Stimulated activated CD8-positive, alpha-beta memory T cell treated with anti-CD3 and anti-CD28 coated beads, Interleukin-15, amount 100 ng/mL, for 1 hour (primary cell): ENCODE measurements at regions not wholly inside any gene's neighbourhood (a gene's known extent, or its start where the extent isn't known, plus 50 kb on each side); places are given as distances from the start of the nearest gene placed in this dataset.
A peak's percentile ranks its signal among the peaks of the same experiment; 100 is the strongest.
"Not testable (repeated sequence)": the region's sequence is repeated elsewhere in the genome, so short reads cannot be mapped to it uniquely, and the experiment has no call there.

Experiments
- DNase-seq: peaks from one replicate; pipeline ENCODE4 v3.0.0-alpha.2; 2020; ENCODE audit warnings: low read depth

- no peak for DNase-seq
These were observed 102.8 kb downstream of the TNFAIP3 start for GRCh38 chr6:137969874-137970273.

- no peak for DNase-seq
These were observed 103.3 kb downstream of the TNFAIP3 start for GRCh38 chr6:137970368-137970767.

GRCh38 chr6:137973201-137973600 lies 106.1 kb downstream of the TNFAIP3 start:
- DNase-seq: no peak

DNA sequence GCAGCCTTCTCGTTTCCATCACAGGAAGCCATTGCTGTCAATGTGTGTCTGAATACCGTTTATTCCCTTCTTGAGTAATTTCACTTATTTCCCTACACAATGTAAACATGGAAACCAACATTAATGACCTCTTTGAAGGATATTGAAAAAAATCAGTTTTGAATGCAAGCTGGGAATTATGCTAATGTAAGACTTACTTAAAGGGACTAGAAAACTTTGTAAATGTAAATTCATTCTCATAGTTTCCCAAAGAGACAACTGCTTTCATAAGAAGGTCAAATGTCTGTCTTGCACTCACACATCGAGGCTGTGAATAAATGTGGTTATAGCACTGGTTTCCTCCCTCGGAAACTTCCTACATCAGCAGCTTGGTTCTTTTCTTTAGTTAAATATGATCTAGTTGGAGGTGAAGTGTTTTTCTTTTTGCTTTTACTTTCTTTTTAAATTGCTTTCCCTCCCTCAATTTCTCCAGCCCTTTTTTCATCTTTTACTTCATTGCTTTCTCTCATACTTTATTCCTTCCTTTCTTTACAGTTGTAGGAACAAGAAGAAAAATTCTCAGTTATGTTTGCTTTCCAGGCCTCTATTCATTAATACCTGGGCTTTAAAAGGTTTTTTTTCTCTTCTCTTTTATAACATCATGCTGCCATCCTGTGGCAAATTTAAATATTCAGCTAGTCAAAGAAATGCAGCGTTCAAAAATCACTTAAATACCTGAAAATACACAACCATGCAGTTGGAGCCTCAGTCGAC lies 108.3 kb downstream of the TNFAIP3 start:
- no peak for DNase-seq

DNA sequence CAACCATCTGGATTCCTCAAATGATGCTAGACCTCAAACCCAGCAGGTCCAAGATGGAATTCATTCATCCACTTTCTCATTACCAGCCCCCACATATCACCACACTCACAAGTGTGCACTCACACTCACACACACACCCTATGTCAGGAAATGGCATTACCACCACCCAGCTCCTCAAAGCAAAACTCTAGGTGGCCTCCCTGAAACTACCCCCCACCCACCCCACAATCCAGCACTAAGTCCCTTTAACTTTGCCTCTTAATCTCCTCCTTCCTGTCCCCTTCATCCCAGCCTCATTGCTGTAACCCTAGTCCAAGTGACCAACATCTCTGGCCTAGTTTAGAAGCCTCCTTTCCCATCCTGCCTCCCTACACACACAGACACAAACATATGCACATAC lies 109.4 kb downstream of the TNFAIP3 start:
- DNase-seq: no peak

GRCh38 chr6:137977206-137977605 lies 110.1 kb downstream of the TNFAIP3 start:
- no peak for DNase-seq

DNA sequence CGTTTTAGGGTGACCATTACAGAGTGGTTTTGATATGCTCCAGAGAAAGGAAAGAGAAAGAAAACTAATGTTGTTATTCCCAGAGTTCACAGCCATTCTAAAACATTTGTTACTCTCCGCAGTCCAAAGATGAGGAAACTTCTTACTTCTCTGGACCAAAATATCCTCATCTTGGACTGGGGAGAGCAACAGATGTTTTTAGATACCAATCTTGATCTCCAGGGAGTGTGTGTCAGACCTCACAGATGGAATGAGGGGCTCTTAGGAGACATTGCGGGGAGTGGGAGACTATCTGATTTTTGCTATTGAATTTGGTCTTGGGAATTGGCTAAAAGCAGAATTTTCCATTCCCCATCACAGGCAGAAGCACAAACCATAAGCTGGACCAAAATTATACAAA lies 110.8 kb downstream of the TNFAIP3 start:
- DNase-seq: no peak

DNA sequence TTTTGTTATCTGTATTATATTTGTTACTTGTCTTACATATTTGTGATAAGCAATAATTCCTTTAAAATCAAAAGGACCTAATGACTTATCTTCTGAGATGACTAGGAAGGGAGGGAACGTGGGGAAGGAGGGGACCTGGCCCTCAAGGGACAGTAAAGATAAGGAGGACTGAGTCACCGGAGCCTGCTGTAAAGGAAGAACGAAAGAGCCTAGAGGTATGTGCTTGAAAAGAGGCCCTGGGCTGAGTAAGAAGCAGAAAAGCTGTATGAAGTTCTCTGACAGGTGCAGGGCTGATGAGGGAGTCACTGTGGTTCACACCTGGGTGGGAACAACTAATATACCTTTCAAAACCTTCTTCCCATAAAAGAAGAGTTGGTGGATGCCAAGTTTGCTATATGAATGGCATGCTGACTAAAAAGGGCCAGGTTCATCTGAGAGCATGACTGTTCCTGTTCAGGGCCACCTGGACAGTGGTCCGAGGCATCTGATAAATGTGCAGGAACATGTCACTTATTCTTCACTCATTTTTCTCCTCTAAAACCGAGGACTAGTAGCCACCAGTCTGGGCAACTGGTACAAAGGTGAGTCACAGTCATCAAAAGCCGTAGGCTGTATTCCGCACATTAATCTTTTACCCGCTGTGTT lies 111.3 kb downstream of the TNFAIP3 start:
- no peak for DNase-seq

DNA sequence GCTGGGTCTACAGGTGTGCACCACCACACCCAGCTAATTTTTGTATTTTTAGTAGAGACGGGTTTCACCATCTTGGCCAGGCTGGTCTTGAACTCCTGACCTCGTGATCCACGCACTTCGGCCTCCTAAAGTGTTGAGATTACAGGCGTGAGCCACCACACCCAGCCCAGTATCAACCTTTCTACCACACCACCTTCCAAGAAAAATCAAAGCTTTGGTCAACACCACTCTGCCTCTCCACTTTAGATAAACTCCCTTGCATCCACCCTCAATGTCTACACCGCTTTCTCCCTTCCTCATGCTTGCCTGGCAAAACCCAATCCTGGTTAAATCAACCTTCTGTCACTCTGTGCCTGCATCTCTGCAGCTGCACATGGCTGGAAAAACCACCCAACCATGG lies 112.2 kb downstream of the TNFAIP3 start:
- not testable (repeated sequence) for DNase-seq

DNA sequence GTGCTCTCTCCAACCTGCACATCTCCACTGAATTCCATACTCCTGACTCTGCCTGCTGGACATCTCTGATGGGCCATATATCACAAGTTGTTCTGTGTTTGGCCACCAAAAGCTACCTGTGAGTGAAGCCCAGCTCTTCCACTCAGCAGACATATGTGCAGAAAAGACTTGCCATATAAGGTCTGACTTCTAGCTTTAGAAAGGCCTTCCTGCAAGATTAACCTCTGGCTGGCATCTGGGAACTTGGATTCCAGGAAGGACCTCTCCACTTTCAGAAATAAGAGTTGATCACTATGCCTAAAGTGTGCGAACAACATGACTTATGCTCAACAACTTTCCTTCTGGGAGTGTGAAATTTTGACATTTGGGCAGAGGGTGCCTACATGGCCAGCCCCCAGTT lies 113.7 kb downstream of the TNFAIP3 start:
- DNase-seq: no peak

DNA sequence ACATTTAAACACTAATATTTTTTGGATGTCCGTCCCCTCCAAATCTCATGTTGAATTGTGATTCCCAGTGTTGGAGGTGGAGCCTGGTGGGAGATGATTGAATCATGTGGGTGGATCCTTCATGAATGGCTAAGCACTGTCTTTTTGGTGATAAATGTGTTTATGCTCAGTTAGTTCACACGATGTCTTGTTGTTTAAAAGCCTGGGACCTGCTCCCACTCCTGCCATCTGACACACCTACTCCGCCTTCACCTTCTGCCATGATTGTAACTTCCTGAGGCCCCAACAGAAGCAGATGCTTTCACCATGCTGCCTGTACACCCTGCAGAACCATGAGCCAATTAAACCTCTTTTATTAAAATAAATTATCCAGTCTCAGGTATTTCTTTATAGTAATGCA lies 114.7 kb downstream of the TNFAIP3 start:
- DNase-seq: no peak

GRCh38 chr6:137982418-137983189 lies 115.5 kb downstream of the TNFAIP3 start:
- DNase-seq: no peak

DNA sequence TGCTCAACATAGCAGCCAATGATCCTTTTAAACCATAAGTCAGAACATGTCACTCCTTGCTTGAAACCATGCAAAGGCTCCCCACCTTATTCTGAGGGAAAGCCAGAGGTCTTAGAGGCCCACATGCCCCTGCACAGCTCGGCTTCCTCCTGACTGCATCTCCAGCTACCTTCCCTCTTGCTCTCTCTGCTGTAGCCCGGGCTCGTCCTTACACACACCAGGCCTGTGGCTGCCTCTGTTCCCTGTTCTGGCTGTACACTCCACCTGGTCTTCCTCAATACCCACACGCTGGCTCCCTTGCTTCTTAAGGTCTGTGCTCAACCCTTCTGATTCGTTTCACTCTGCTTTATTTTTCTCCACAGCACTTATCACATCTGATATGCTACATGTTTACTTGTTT lies 116.2 kb downstream of the TNFAIP3 start:
- DNase-seq: no peak

DNA sequence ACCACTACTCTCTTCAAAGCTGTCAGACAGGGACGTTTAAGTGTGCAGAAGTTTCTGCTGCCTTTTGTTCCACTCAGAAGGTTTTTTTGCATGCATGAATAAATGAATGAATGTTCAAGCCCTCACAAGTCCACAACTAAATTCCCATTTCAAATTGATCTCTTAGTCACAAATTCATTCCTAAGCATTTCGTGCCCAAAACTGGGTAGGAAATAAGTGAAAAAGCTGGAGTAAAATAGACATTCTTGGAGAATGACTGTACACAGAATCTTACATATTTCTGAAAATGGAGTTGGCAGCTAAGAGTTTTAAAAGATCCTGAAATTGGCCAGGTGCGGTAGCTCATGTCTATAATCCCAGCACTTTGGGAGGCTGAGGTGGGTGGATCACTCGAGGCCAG lies 117.6 kb downstream of the PERP start:
- DNase-seq: no peak

DNA sequence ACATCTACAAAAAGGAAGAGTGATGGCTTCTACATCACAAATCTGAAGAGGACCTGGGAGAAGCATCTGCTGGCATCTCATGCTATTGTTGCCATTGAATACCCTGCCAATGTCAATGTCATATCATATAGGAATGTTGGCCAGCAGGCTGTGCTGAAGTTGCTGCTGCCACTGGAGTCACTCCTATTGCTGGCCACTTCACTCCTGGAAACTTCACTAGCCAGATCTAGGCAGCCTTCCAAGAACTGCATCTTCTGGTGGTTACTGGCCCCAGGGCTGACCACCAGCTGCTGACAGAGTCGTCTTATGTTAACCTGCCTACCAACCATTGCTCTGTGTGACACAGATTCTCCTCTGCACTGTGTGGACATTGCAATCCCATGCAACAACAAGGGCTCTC lies 111.8 kb downstream of the PERP start:
- no peak for DNase-seq

- DNase-seq: no peak
These were observed 108.7 kb downstream of the PERP start for GRCh38 chr6:137998461-137999019.

DNA sequence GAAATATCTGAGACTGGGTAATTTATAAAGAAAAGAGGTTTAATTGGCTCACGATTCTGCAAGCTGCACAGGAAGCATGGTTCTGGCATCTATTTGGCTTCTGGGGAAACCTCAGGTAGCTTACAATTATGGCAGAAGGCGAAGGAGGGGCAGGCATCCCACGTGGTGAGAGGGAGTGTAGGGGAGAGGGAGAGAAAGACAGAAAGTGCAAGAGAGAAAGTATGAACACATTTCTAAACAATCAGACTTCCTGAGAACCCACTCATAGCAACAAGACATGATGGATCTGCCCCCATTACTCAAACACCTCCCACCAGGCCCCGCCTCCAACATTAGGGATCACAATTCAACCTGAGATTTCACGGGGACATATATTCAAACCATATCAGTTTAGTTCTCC lies 107.4 kb downstream of the PERP start:
- DNase-seq: no peak

DNA sequence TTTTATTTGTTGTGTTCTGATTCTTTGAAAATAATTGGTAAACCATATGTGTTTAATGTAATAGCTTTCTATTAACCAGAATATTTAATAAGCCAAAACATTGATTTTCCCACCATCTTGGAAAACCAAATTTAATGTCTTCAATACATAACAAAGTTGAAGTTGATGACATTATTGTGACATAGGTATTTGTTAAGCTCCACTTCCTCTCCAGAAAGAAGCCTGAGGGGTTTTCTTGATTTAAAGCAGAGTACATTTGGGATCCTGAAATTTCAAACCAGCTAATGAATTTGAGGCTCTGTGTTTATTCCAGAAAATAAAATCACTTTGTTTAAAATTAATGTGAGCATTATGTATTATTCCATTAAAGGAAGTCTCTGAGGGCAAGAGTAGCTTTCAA lies 106.3 kb downstream of the PERP start:
- DNase-seq: no peak

GRCh38 chr6:138001750-138002349 lies 105.4 kb downstream of the PERP start:
- peak; percentile 46 for DNase-seq

GRCh38 chr6:138004430-138005287 lies 102.6 kb downstream of the PERP start:
- no peak for DNase-seq

GRCh38 chr6:138005846-138006245 lies 101.4 kb downstream of the PERP start:
- DNase-seq: no peak
